SK-N-SH (cell line): ENCODE measurements at regions not wholly inside any gene's neighbourhood (a gene's known extent, or its start where the extent isn't known, plus 50 kb on each side); places are given as distances from the start of the nearest gene placed in this dataset.

Experiments used
- CTCF ChIP-seq: fragments of 200-600 bp; sonication (generic); IDR thresholded peaks from 2 replicates; pipeline ENCODE4 v1.6.1; 2017; ENCODE audit warnings: antibody characterized with exemption, mild to moderate bottlenecking, moderate library complexity
- EP300 ChIP-seq, 2 experiments: IDR thresholded peaks; 2 replicates each; pipeline versions ENCODE4 v1.4.0 to v1.6.1; 2012; ENCODE audit warnings: borderline replicate concordance in 1 of 2, low read depth in 1 of 2, low read length in 1 of 2

GRCh38 chr11:41982975-41983374 is 523.5 kb upstream of the LRRC4C start:
- TF ChIP-seq CTCF: no peak
- TF ChIP-seq EP300 (IDR thresholded peaks at IDR 0.05; ENCODE audit: borderline replicate concordance in 1 of 2, low read depth in 1 of 2, low read length in 1 of 2): no peak
